Activated CD8-positive, alpha-beta T cell treated with anti-CD3 and anti-CD28 coated beads, Interleukin-2, amount 10 ng/mL, durations not matched to agents 7 days and 5 days (primary cell): ENCODE measurements at regions not wholly inside any gene's neighbourhood (a gene's known extent, or its start where the extent isn't known, plus 50 kb on each side); places are given as distances from the start of the nearest gene placed in this dataset.

ENCODE experiments used
- ATAC-seq: fragments of 150-1000 bp; cut with Tn5 transposase; one replicate; pipeline ENCODE4 v1.10.0; 2021; ENCODE audit warnings: moderate library complexity
- CTCF ChIA-PET: fragments of 350-600 bp; sonication (Branson Sonifier 250); formaldehyde crosslinking; loops from one replicate; lab custom pipeline; 2021; ENCODE audit warnings: antibody characterized with exemption; lab: Charles Lee
- POLR2A ChIA-PET: fragments of 350-600 bp; sonication (Branson Sonifier 250); formaldehyde crosslinking; loops from one replicate; lab custom pipeline; 2021; ENCODE audit warnings: antibody characterized with exemption; lab: Charles Lee
- DNase-seq: peaks from one replicate; pipeline ENCODE4 v3.0.0-alpha.2; 2020
- H3K27ac Mint-ChIP-seq: one replicate; pipeline ENCODE4 v1.8.0; 2021; ENCODE audit warnings: mild to moderate bottlenecking, mixed read lengths
- H3K27me3 Mint-ChIP-seq: one replicate; pipeline ENCODE4 v1.8.0; 2021; ENCODE audit warnings: low read depth, mixed read lengths
- H3K36me3 Mint-ChIP-seq: one replicate; pipeline ENCODE4 v1.8.0; 2021; ENCODE audit warnings: low read depth, mixed read lengths
- H3K4me1 Mint-ChIP-seq: one replicate; pipeline ENCODE4 v1.8.0; 2021; ENCODE audit warnings: low read depth, mixed read lengths
- H3K4me3 Mint-ChIP-seq: one replicate; pipeline ENCODE4 v1.8.0; 2021; ENCODE audit warnings: mild to moderate bottlenecking, mixed read lengths
- H3K9me3 Mint-ChIP-seq: one replicate; pipeline ENCODE4 v1.8.0; 2022; ENCODE audit warnings: mixed read lengths; ENCODE audit not compliant: insufficient read depth

DNA sequence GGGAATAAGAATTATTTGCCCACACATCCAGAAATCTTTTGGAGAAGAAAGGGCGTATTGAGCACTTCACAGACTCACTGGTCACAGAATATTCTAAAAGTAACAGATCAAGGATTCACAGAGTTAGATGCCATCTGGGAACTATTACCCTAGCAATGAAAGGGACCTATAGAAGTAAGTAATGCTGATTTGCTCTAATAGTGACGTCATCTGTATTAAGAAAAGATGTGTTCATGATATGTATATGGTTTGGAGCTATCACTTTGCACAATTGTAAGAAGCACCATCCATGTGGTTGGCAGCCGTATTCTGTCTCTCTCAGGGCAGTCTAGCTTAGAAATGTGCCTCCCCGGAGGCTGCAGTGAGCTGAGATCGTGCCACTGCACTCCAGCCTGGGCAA is 52.8 kb upstream of the SV2C start:
- DNase-seq = no peak
- no peaks in the 10 kb centered on the region for H3K9me3 Mint-ChIP-seq
- H3K27me3 Mint-ChIP-seq = peaks cover 11% of the 10 kb centered on the region
- no peak overlapping the region for H3K27ac Mint-ChIP-seq
- ATAC-seq = no peak
- ChIA-PET POLR2A (no interaction called here), CTCF (no interaction called here)
- no peak overlapping the region for H3K4me3 Mint-ChIP-seq
- H3K4me1 Mint-ChIP-seq = no peaks in the 10 kb centered on the region
- H3K36me3 Mint-ChIP-seq = no peaks in the 10 kb centered on the region

DNA sequence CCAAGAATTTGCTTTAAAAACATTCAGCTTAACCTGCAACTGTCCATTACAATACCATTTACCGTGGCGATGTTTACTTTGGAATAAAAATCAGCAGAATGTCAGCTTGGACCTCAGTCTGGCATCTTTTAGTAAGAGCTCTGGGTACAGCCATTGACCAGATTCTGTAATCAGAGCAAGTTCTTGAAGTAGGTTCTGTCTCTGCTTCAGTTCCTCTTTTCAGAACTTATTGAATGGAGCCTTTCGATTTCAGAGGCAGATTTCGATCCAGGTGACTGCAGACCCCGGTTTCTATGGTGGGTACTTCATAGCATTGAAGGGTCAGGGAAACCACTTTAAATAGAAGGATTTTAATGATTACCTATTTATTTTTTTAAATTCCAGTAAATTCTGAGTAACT is 53.4 kb upstream of the SV2C start:
- no peaks in the 10 kb centered on the region for H3K36me3 Mint-ChIP-seq
- no peak overlapping the region for H3K27ac Mint-ChIP-seq
- ATAC-seq (no peak), DNase-seq (no peak)
- no peak overlapping the region for H3K4me3 Mint-ChIP-seq
- peaks cover 11% of the 10 kb centered on the region for H3K27me3 Mint-ChIP-seq
- ChIA-PET POLR2A (no interaction called here), CTCF (no interaction called here)
- H3K9me3 Mint-ChIP-seq = no peaks in the 10 kb centered on the region
- H3K4me1 Mint-ChIP-seq = no peaks in the 10 kb centered on the region

DNA sequence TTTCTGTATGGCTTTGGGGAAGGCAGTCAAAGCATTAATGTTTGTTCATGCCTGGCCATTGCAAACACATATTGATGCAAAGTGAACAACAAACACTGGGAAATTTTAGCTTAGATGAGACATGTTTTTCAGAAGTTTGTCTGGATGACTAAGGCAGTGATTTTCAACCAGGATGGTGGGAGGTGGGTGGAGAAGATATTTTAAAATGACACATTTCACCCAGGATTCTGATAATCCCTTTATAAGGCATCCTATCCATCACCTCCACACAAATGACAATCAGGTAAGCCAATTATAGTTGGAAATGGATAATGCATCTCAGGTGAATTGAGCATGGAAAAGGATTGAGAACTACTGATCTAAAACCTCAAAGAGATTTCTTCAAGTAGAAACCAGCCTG is 57.4 kb upstream of the SV2C start:
- Mint-ChIP-seq H3K27me3 (peaks cover 20% of the 10 kb centered on the region), H3K4me3 (no peak overlapping the region), H3K9me3 (no peaks in the 10 kb centered on the region), H3K36me3 (no peaks in the 10 kb centered on the region), H3K27ac (no peak overlapping the region), H3K4me1 (no peaks in the 10 kb centered on the region)
- POLR2A ChIA-PET = no interaction called here
- ATAC-seq = no peak
- CTCF ChIA-PET = no interaction called here
- DNase-seq = no peak

DNA sequence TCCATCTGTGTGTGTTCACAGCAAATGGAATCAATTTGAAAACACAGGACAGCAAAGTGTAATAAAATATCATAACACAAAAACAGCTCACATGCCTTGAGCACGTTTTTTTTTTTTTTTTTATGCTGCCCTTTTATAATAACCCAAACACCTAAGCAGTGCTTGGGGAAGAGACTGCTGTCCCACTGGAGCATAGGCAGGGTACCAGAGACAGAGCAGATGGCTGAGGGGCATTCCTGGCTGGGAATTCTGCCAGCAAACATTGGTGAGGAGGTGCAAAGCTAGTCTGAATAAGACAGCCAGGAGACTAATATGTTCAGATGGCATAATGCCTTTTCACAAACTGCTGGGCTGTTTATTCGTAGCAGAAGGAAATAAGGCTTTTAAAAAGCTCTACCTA is 58.1 kb upstream of the SV2C start:
- Mint-ChIP-seq H3K4me1 (no peaks in the 10 kb centered on the region), H3K27me3 (peaks cover 18% of the 10 kb centered on the region), H3K27ac (no peak overlapping the region), H3K36me3 (no peaks in the 10 kb centered on the region), H3K9me3 (no peaks in the 10 kb centered on the region), H3K4me3 (no peak overlapping the region)
- CTCF ChIA-PET = no interaction called here
- no peak for ATAC-seq
- no peak for DNase-seq
- POLR2A ChIA-PET = no interaction called here

DNA sequence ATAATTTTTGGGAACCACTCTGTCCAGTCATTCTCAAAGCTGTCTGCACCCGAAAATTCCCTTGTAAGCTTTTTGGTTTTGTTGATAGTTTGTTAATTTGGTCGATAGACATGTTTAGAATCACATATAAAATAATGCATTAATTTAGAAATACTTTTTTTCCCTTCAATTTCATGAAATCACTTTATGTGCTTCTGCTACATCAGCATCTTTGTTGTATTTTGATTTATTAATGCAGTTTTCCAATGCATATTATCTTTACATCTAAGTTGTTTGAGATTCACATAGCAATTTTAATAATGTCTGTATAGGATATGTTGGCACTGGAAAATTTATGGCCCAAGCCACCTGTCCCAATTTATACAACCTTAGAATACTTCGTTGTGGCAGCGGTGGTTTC is 60.6 kb upstream of the SV2C start:
- no peak for ATAC-seq
- Mint-ChIP-seq H3K27ac (no peak overlapping the region), H3K27me3 (peaks cover 19% of the 10 kb centered on the region), H3K9me3 (no peaks in the 10 kb centered on the region), H3K4me3 (no peak overlapping the region), H3K36me3 (no peaks in the 10 kb centered on the region), H3K4me1 (no peaks in the 10 kb centered on the region)
- POLR2A ChIA-PET = no interaction called here
- no peak for DNase-seq
- CTCF ChIA-PET = no interaction called here

DNA sequence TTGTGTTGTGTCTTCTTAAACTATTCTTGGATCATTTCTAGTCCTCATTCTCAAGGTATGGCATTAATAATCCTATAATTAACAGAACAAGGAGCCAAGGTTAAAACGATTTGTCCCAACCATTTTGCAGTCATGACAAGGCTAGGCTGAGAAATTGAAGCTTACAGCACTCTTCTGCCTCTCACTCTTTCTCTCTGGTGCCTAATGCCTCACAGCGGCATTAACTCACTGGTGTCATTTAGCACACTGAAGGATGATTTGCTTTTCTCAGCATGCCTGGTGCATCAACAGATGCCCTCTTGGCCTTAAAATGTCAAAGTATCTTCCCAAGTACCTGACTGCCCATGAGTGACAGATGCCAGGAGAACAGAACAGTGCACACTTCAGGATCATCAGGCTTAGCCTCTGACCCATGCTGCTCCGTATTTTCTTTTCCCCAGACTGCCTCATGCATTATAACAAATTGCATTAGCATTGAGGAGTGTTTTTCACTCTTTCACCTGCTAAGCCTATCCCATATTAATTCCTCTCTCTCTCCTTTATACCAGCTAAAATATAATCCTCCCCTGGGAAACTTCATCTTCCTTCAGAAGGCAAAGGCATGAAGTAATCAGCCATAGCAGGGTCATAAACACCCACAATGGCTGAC is 61.1 kb upstream of the SV2C start:
- Mint-ChIP-seq H3K27ac (no peak overlapping the region), H3K27me3 (peaks cover 20% of the 10 kb centered on the region), H3K36me3 (no peaks in the 10 kb centered on the region), H3K4me1 (no peaks in the 10 kb centered on the region), H3K9me3 (no peaks in the 10 kb centered on the region), H3K4me3 (no peak overlapping the region)
- ChIA-PET POLR2A (no interaction called here), CTCF (no interaction called here)
- ATAC-seq (no peak), DNase-seq (no peak)

DNA sequence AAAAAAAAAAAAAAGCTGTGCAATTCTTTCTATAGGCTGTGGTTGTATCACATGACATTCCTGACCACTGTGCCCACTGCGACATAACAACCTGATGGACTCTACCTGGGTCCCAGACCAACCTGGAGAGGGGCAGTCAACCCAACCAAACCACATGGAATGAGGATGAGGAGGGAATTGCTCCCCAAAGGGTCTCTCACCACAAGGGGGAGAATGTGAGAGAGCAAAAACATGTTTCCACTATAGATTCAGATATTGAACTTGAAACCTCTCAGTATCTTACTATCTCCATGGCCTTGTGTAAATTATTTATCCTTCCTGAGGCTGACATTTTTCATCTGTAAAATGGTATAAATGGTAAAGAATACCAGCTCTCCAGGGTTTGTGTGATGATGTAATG is 66.9 kb upstream of the SV2C start:
- H3K9me3 Mint-ChIP-seq = no peaks in the 10 kb centered on the region
- no peak overlapping the region for H3K27ac Mint-ChIP-seq
- H3K4me1 Mint-ChIP-seq = no peaks in the 10 kb centered on the region
- no peaks in the 10 kb centered on the region for H3K36me3 Mint-ChIP-seq
- ATAC-seq (no peak), DNase-seq (no peak)
- H3K4me3 Mint-ChIP-seq = no peak overlapping the region
- CTCF ChIA-PET = no interaction called here
- POLR2A ChIA-PET = no interaction called here
- peaks cover 10% of the 10 kb centered on the region for H3K27me3 Mint-ChIP-seq

DNA sequence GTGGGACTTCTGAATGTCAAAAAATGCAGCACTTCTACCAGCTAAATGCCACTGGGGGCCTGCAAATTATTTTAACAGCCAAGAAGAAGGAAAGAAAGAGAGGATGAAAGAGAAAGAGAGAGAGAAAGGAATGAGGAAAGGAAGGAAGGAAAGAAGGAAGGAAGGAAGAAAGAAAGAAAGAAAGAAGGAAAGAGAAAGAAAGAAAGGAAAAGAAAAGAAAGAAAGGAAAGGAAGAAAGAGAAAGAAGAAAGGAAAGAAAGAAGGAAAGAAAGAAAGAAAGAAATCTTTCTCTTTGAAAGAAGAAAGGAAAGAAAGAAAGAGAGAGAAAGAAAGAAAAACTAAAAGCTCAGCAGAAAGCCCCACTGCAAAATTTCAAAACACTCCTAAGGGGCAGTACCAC is 69.2 kb upstream of the SV2C start:
- Mint-ChIP-seq H3K27ac (no peak overlapping the region), H3K4me3 (no peak overlapping the region)
- POLR2A ChIA-PET = no interaction called here

DNA sequence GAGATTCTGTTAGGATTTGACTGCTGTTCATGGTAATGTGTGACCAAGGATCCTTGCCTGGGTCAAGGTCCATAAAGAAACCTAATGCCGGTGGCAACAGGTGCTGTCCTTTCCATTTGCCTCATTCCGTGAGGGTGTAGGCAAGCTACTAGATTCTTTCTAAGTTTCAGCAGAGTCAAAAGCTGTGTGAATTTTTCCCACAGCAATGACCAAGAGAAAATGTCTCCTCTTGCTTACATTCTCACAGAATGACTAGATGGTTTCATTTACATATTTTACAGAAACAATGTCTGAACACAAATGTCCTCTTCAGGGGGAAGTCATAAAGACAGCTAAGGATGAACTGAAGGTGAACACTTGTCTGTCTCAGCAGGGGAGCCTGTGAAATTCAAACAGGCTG is 75.3 kb upstream of the SV2C start:
- POLR2A ChIA-PET = no interaction called here
- Mint-ChIP-seq H3K27ac (no peak overlapping the region), H3K4me1 (no peaks in the 10 kb centered on the region), H3K4me3 (no peak overlapping the region), H3K9me3 (no peaks in the 10 kb centered on the region), H3K36me3 (no peaks in the 10 kb centered on the region), H3K27me3 (peaks cover 3% of the 10 kb centered on the region)
- CTCF ChIA-PET = no interaction called here
- no peak for ATAC-seq
- DNase-seq = no peak

More for the DNA sequence above, 69.2 kb upstream of the SV2C start:
- no peak for ATAC-seq
- Mint-ChIP-seq H3K9me3 (no peaks in the 10 kb centered on the region), H3K36me3 (no peaks in the 10 kb centered on the region), H3K4me1 (no peaks in the 10 kb centered on the region), H3K27me3 (peaks cover 10% of the 10 kb centered on the region)
- CTCF ChIA-PET = interaction anchor here (1.0 kb wide), 1 partner anchor 161 kb away, joined by 3 read pairs; no protein-coding TSS in a partner anchor
- DNase-seq = no peak

DNA sequence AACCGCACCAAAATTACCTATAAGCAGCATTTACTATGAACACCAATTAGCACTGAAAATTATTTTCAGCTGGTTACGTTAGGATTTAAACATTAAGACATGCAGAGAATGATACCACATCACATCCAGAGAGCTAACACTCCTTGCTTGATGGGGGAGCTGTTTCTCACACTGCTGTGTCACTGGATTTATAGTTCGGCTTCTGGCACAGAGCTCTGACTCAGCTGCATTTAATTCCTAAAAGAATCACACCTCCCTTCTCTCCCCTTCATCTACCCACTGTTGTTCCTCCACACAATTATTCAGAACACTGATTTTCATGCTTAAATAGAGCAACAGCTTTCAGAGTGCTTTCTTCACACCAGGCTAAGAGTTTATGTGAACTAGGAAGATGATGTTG is 82.6 kb upstream of the SV2C start:
- Mint-ChIP-seq H3K27ac (no peak overlapping the region), H3K27me3 (no peaks in the 10 kb centered on the region), H3K4me1 (no peaks in the 10 kb centered on the region), H3K36me3 (no peaks in the 10 kb centered on the region), H3K4me3 (no peak overlapping the region), H3K9me3 (no peaks in the 10 kb centered on the region)
- ChIA-PET POLR2A (no interaction called here), CTCF (no interaction called here)
- no peak for DNase-seq
- ATAC-seq = no peak

DNA sequence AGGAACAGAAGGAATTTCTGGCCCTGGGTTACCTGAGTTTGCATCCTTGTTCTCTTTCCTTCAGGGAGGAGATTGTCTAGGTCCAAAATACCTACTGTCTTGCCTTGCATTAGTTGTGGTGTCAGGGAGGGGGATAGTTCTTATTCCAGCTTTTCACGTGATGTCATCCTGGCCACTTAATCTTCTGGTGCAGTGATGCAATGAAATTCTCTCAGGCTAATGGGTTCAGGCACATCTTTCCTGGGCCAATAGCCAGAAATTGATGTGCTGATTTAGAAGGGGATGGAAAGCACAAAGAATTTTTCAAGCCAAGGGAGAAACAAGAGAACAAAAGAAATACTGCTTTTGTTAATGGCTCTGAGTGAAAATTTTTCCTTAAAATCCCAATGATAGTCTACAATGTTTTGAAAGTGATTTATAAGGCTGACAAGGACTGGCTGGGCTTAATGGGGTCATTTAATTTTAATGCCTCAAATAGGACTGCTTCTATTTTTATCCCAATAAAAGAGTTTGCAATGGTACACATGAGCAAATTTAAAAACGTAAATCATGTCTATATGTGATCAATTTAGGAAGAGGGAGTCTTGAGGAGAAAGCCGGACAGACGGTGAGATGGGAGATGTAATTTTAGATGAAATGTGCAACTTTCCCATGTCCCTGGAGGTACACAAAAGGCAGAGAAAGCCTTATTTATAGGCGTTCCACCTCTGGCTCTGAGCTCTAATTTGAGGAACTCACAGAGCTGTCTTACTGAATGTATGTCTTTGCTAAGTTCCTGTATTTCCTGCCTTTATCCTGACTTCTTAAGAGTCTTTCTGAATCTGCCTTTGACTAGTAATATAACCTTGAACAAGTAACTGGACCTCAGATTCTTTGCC is 89.3 kb upstream of the SV2C start:
- ATAC-seq (no peak), DNase-seq (no peak)
- no peak overlapping the region for H3K27ac Mint-ChIP-seq
- no peak overlapping the region for H3K4me3 Mint-ChIP-seq
- H3K36me3 Mint-ChIP-seq = no peaks in the 10 kb centered on the region
- no peaks in the 10 kb centered on the region for H3K9me3 Mint-ChIP-seq
- H3K27me3 Mint-ChIP-seq = peaks cover 2% of the 10 kb centered on the region
- H3K4me1 Mint-ChIP-seq = no peaks in the 10 kb centered on the region
- CTCF ChIA-PET = no interaction called here
- POLR2A ChIA-PET = no interaction called here

DNA sequence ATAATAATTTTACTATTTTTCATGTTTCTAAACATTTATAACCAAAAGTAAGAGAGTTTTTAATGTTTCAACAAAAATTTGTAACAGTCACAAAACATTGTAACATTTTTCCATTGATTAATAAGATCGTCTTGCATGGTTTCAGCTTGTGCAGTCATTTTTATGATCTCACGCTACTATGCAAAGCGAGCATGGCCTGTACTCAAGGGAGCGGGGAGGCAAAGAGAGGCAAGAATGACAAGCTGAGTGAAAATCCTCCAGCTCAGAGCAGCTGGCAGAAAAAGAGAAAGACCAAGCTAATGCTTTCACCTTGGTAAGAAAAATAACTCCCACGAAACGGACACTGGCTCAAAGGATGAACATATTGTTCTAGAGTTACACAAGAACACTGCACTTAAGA is 90.0 kb upstream of the SV2C start:
- ChIA-PET POLR2A (no interaction called here), CTCF (no interaction called here)
- Mint-ChIP-seq H3K4me3 (no peak overlapping the region), H3K27me3 (peaks cover 2% of the 10 kb centered on the region), H3K9me3 (no peaks in the 10 kb centered on the region), H3K4me1 (no peaks in the 10 kb centered on the region), H3K36me3 (no peaks in the 10 kb centered on the region), H3K27ac (no peak overlapping the region)
- ATAC-seq (no peak), DNase-seq (no peak)
